C4-2B (cell line): ENCODE measurements at regions not wholly inside any gene's neighbourhood (a gene's known extent, or its start where the extent isn't known, plus 50 kb on each side); places are given as distances from the start of the nearest gene placed in this dataset.

Experiments
- ZFX ChIP-seq: fragments of 450-650 bp; IDR thresholded peaks from 2 replicates; pipeline ENCODE4 v1.6.1; 2017
- TF ChIP-seq, protein P1 (sequence below): fragments of 450-650 bp; conservative IDR thresholded peaks from 2 replicates; pipeline ENCODE4 v1.5.1; 2017; ENCODE audit warnings: mild to moderate bottlenecking

- TF ChIP-seq, protein P1, sequence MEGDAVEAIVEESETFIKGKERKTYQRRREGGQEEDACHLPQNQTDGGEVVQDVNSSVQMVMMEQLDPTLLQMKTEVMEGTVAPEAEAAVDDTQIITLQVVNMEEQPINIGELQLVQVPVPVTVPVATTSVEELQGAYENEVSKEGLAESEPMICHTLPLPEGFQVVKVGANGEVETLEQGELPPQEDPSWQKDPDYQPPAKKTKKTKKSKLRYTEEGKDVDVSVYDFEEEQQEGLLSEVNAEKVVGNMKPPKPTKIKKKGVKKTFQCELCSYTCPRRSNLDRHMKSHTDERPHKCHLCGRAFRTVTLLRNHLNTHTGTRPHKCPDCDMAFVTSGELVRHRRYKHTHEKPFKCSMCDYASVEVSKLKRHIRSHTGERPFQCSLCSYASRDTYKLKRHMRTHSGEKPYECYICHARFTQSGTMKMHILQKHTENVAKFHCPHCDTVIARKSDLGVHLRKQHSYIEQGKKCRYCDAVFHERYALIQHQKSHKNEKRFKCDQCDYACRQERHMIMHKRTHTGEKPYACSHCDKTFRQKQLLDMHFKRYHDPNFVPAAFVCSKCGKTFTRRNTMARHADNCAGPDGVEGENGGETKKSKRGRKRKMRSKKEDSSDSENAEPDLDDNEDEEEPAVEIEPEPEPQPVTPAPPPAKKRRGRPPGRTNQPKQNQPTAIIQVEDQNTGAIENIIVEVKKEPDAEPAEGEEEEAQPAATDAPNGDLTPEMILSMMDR: no peak
- TF ChIP-seq ZFX: no peak
Measured at GRCh38 chr6:86453232-86453631, 484.1 kb upstream of the HTR1E start.
